T47D (cell line): ENCODE measurements at regions not wholly inside any gene's neighbourhood (a gene's known extent, or its start where the extent isn't known, plus 50 kb on each side); places are given as distances from the start of the nearest gene placed in this dataset.

Source experiments
- DNase-seq, 2 experiments: peaks; one replicate each; pipeline versions ENCODE4 v3.0.0 to v3.0.0-alpha.2; 2011 to 2012; ENCODE audit warnings: low read depth in 1 of 2, low spot score in 1 of 2
- JUND ChIP-seq: IDR thresholded peaks from 2 replicates; pipeline ENCODE4 v1.6.1; 2012; ENCODE audit warnings: low read depth
- in situ Hi-C: cut with HindIII; loops from 2 replicates; pipeline ENCODE4 v1.10.0; 2016; ENCODE audit warnings: low sequenced_read_pairs, low pct_unique_long_range_greater_than_20kb

GRCh38 chr5:96244696-96245095 is 188.4 kb downstream of the PCSK1 start:
- DNase-seq = no peak
- in situ Hi-C loops = no loop called here
- no peak for TF ChIP-seq JUND

- TF ChIP-seq JUND = no peak
- DNase-seq = no peak
- in situ Hi-C loops = no loop called here
These were observed 189.2 kb downstream of the PCSK1 start for GRCh38 chr5:96243862-96244261.

DNA sequence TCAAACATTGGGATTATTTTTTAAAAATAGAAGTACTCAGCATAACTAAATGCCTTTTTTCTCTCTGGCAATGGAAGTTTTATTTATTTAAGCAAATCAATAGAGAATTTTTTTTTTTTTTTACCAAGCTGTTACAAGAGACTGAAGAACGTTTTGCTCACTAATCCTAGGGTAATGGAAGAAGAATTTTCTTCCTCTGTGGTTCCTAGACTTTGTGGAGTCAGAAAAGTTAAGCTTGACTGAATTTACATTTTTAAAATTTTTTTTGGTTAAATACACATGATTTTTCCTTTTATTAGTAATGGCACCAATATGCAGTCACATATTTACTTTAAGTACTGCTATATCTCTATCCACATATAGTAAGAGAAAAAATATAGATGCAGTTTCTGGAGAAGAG is 189.8 kb downstream of the PCSK1 start:
- in situ Hi-C loops = no loop called here
- no peak for DNase-seq
- no peak for TF ChIP-seq JUND

GRCh38 chr5:96242571-96242970 is 190.5 kb downstream of the PCSK1 start:
- in situ Hi-C loops = no loop called here
- TF ChIP-seq JUND = no peak
- no peak for DNase-seq

GRCh38 chr5:96236831-96237230 is 196.2 kb downstream of the PCSK1 start:
- TF ChIP-seq JUND = no peak
- in situ Hi-C loops = no loop called here
- no peak for DNase-seq

DNA sequence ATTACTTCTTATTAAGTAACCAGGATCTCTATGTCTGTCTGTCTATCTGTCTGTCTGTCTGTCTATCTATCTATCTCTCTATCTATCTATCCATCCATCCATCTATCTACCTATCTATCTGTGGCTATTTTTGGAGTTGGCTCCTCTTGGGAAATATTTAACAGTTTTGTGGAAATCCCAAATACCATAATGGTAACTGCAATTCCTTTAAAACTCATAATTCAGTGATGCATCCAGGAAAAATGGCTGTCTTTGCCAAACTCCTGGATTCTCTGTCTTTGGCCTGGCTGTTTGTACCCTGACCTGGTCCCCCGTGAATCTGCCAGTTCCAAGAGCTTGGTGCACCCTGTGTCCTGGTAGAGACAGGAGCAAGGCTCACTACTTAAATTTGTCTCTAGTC is 197.0 kb downstream of the PCSK1 start:
- no peak for DNase-seq
- TF ChIP-seq JUND = no peak
- in situ Hi-C loops = no loop called here

- in situ Hi-C loops = no loop called here
- DNase-seq = no peak
These were observed 197.8 kb downstream of the PCSK1 start for GRCh38 chr5:96235008-96235910.

GRCh38 chr5:96232602-96233001 is 200.4 kb downstream of the PCSK1 start:
- TF ChIP-seq JUND = no peak
- in situ Hi-C loops = no loop called here

More at GRCh38 chr5:96235008-96235910, 197.8 kb downstream of the PCSK1 start:
- no peak for TF ChIP-seq JUND

DNA sequence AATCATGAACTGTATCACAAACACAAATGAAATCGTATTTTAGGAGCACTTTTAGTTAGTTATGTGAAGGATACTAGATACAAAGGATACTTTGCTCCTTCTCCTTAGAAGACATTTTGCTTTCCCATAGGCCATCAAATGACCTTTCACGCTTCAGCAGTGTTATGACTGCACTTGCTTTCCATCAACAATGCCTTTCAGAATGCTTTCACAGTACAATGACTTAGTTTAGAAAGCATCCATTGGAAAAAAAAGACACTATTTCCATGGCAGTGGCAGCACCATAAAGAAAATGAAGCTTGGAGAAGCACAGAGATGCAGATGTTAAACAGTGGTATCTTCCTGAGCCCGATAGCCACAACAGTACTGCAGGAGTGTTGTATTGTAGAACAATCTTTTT is 203.9 kb downstream of the PCSK1 start:
- DNase-seq = no peak
- in situ Hi-C loops = no loop called here

More at GRCh38 chr5:96232602-96233001, 200.4 kb downstream of the PCSK1 start:
- DNase-seq = no peak

DNA sequence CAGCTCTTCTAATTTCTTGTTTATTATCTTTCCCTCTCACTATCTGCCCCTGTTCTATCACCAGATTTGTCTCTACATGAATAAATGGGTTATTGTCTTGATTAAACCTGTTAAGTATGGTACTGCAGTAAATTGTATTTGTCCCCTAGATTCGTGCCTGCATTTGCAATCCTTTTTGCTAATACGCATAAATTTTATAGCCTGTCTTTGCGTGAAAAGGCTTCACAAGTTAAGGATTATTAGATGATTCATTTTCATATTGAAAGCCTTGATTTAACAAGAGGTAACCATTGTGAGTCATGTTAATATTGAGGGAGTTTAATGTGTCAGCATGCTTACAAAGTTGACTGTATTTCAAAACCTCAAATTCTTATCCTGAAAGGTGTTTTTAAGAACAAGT is 204.6 kb downstream of the PCSK1 start:
- in situ Hi-C loops = no loop called here
- TF ChIP-seq JUND = no peak
- no peak for DNase-seq

More for the DNA sequence above, 203.9 kb downstream of the PCSK1 start:
- no peak for TF ChIP-seq JUND

GRCh38 chr5:96227957-96228356 is 205.1 kb downstream of the PCSK1 start:
- in situ Hi-C loops = no loop called here
- no peak for DNase-seq
- no peak for TF ChIP-seq JUND

GRCh38 chr5:96226941-96227552 is 206.0 kb downstream of the PCSK1 start:
- TF ChIP-seq JUND = no peak
- DNase-seq = no peak
- in situ Hi-C loops = no loop called here

GRCh38 chr5:96222129-96222528 is 210.9 kb downstream of the PCSK1 start:
- TF ChIP-seq JUND = no peak
- in situ Hi-C loops = no loop called here
- no peak for DNase-seq
